ENCODE measurements at regions not wholly inside any gene's neighbourhood (a gene's known extent, or its start where the extent isn't known, plus 50 kb on each side); places are given as distances from the start of the nearest gene placed in this dataset.

- TF ChIP-seq, protein P1, sequence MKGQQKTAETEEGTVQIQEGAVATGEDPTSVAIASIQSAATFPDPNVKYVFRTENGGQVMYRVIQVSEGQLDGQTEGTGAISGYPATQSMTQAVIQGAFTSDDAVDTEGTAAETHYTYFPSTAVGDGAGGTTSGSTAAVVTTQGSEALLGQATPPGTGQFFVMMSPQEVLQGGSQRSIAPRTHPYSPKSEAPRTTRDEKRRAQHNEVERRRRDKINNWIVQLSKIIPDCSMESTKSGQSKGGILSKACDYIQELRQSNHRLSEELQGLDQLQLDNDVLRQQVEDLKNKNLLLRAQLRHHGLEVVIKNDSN (IDR thresholded peaks at IDR 0.05) = no peak
- no peak for TF ChIP-seq REST (IDR thresholded peaks at IDR 0.05; ENCODE audit: low read depth)
These were observed 117.2 kb downstream of the PDHA2 start for GRCh38 chr4:95957054-95957453.

Measured in Ishikawa (cell line).